Endothelial cell (in vitro differentiated cells): ENCODE measurements at regions not wholly inside any gene's neighbourhood (a gene's known extent, or its start where the extent isn't known, plus 50 kb on each side); places are given as distances from the start of the nearest gene placed in this dataset.

Source experiments
- DNase-seq: peaks from one replicate; pipeline ENCODE4 v3.0.0; 2021; ENCODE audit warnings: low spot score
- H3K27ac Mint-ChIP-seq: one replicate; pipeline ENCODE4 v1.8.0; 2021; ENCODE audit warnings: mixed read lengths, inconsistent platforms; ENCODE audit not compliant: unreplicated experiment
- H3K27me3 Mint-ChIP-seq: one replicate; pipeline ENCODE4 v1.8.0; 2021; ENCODE audit warnings: mild to moderate bottlenecking, moderate library complexity, mixed read lengths, inconsistent platforms; ENCODE audit not compliant: unreplicated experiment
- H3K36me3 Mint-ChIP-seq: one replicate; pipeline ENCODE4 v1.8.0; 2021; ENCODE audit warnings: mild to moderate bottlenecking, low read depth, mixed read lengths, inconsistent platforms; ENCODE audit not compliant: unreplicated experiment
- H3K4me1 Mint-ChIP-seq: one replicate; pipeline ENCODE4 v1.8.0; 2021; ENCODE audit warnings: mild to moderate bottlenecking, mixed read lengths, inconsistent platforms; ENCODE audit not compliant: unreplicated experiment
- H3K4me3 Mint-ChIP-seq: one replicate; pipeline ENCODE4 v1.8.0; 2021; ENCODE audit warnings: mild to moderate bottlenecking, mixed read lengths, inconsistent platforms; ENCODE audit not compliant: unreplicated experiment
- H3K9me3 Mint-ChIP-seq: one replicate; pipeline ENCODE4 v1.8.0; 2021; ENCODE audit warnings: mixed read lengths, inconsistent platforms; ENCODE audit not compliant: unreplicated experiment
- CTCF ChIP-seq: fragments of 200-600 bp; sonication (generic); IDR thresholded peaks from one replicate; pipeline ENCODE4 v1.5.0; 2021; ENCODE audit warnings: antibody characterized with exemption; ENCODE audit not compliant: unreplicated experiment

DNA sequence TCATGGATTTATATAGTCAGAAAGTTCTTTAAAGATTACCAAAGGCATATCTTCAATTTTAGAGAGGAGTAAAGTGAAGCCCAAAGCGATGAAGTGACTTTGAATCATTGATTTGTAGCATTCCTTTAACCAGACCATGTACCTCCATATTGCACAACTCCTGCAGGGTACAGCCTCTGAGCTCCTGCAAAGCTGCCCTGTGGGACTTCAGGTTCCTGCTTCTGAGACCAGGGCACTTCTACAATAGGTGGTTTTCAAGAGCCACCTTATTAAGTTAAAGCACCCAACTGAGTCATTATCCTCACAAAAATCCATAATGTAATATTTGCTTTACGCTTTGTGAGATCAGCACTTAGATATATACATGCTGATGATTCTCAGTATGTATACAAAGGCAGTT, 270.7 kb upstream of the RGS17 start:
- no peaks in the 10 kb centered on the region for H3K27me3 Mint-ChIP-seq
- no peaks in the 10 kb centered on the region for H3K9me3 Mint-ChIP-seq
- no peak for DNase-seq
- no peak overlapping the region for H3K27ac Mint-ChIP-seq
- no peak overlapping the region for H3K4me3 Mint-ChIP-seq
- no peak for TF ChIP-seq CTCF
- H3K4me1 Mint-ChIP-seq: no peaks in the 10 kb centered on the region
- no peaks in the 10 kb centered on the region for H3K36me3 Mint-ChIP-seq

- TF ChIP-seq CTCF: no peak
- DNase-seq: no peak
- no peaks in the 10 kb centered on the region for H3K9me3 Mint-ChIP-seq
- H3K4me1 Mint-ChIP-seq: no peaks in the 10 kb centered on the region
- H3K27ac Mint-ChIP-seq: no peak overlapping the region
- no peaks in the 10 kb centered on the region for H3K36me3 Mint-ChIP-seq
- H3K27me3 Mint-ChIP-seq: peaks cover 2% of the 10 kb centered on the region
- H3K4me3 Mint-ChIP-seq: no peak overlapping the region
Measured at GRCh38 chr6:153392156-153392555, 261.1 kb upstream of the RGS17 start.

GRCh38 chr6:153373869-153374268, 242.8 kb upstream of the RGS17 start:
- no peak for TF ChIP-seq CTCF
- no peaks in the 10 kb centered on the region for H3K27me3 Mint-ChIP-seq
- DNase-seq: no peak
- no peaks in the 10 kb centered on the region for H3K4me1 Mint-ChIP-seq
- no peak overlapping the region for H3K27ac Mint-ChIP-seq
- H3K4me3 Mint-ChIP-seq: no peak overlapping the region
- no peaks in the 10 kb centered on the region for H3K9me3 Mint-ChIP-seq
- H3K36me3 Mint-ChIP-seq: no peaks in the 10 kb centered on the region

DNA sequence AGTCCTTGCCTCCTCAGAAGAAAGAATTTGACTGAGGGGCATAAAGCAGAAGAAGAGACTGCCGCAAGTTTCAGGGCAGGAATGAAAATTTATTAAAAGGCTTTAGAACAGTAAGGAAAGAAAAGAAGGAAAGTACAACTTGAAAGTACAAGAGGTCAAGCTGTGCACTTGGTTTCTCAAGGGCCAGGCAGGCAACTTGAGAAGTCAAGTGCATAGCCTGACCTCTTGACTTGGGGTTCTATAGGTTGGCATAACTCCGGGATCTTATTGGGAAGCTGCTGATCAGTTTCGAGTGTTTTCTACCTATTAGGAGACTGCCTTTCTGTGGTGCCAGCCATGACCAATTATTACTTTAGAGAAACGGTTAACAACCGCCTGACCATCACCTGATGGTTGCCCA, 237.0 kb upstream of the RGS17 start:
- no peak overlapping the region for H3K27ac Mint-ChIP-seq
- TF ChIP-seq CTCF: no peak
- no peak for DNase-seq
- no peak overlapping the region for H3K4me3 Mint-ChIP-seq
- no peaks in the 10 kb centered on the region for H3K4me1 Mint-ChIP-seq
- H3K27me3 Mint-ChIP-seq: no peaks in the 10 kb centered on the region
- no peaks in the 10 kb centered on the region for H3K9me3 Mint-ChIP-seq
- no peaks in the 10 kb centered on the region for H3K36me3 Mint-ChIP-seq

DNA sequence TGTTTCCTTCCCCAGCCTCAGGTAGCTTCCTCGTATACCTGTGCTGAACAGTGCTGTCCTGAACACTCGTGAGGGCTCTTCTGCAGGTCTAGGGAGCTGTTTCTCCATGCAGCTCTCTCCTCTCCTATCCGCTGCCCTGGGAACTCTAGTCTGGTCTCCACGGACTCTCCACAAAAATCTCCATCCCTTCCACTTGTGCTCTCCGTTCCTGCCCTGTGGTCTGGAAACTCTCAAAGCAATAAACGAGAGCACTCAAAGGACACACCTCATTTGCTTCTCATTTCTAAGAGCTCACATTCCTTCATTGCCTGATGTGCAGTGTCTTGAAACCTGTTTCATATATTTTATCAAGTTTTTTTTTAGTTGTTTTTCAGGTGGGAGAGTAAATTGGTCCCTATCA, 235.9 kb upstream of the RGS17 start:
- Mint-ChIP-seq H3K36me3 (no peaks in the 10 kb centered on the region), H3K4me1 (no peaks in the 10 kb centered on the region), H3K4me3 (no peak overlapping the region), H3K9me3 (no peaks in the 10 kb centered on the region), H3K27me3 (no peaks in the 10 kb centered on the region), H3K27ac (no peak overlapping the region)
- no peak for TF ChIP-seq CTCF
- DNase-seq: no peak
